Lung (tissue), 11 donors: ENCODE measurements at regions not wholly inside any gene's neighbourhood (a gene's known extent, or its start where the extent isn't known, plus 50 kb on each side); places are given as distances from the start of the nearest gene placed in this dataset.
A peak's percentile ranks its signal among the peaks of the same experiment; 100 is the strongest.
"Not testable (repeated sequence)": the region's sequence is repeated elsewhere in the genome, so short reads cannot be mapped to it uniquely, and the experiment has no call there.

Source experiments
- ATAC-seq: fragments of 200-7000 bp; cut with Tn5 transposase; one replicate; pipeline ENCODE4 v1.9.1; 2020; ENCODE audit warnings: moderate number of reproducible peaks; ENCODE audit not compliant: insufficient read depth, low FRiP score
- DNase-seq, 3 donors: peaks; one replicate each; pipeline ENCODE4 v3.0.0-alpha.2; 2013 to 2017
- H3K27ac ChIP-seq, 2 donors: one replicate each; pipeline ENCODE4 v1.5.1; 2013; ENCODE audit warnings: mild to moderate bottlenecking in 2 of 2, moderate library complexity in 2 of 2, control low read depth in 1 of 2, inconsistent platforms in 1 of 2, low read depth in 1 of 2, low read length in 1 of 2
- H3K27me3 ChIP-seq, 3 donors: one replicate each; pipeline ENCODE4 v1.5.1; 2013; ENCODE audit warnings: low read length in 2 of 3; ENCODE audit not compliant: control insufficient read depth in 3 of 3, insufficient read depth in 3 of 3
- H3K36me3 ChIP-seq, 4 donors: one replicate each; pipeline ENCODE4 v1.5.1; 2013; ENCODE audit warnings: low read length in 4 of 4, mild to moderate bottlenecking in 1 of 4, moderate library complexity in 1 of 4; ENCODE audit not compliant: control insufficient read depth in 4 of 4, insufficient read depth in 4 of 4
- H3K4me1 ChIP-seq, 5 donors: one replicate each; pipeline ENCODE4 v1.5.1; 2013; ENCODE audit warnings: low read length in 5 of 5, mild to moderate bottlenecking in 2 of 5, moderate library complexity in 1 of 5; ENCODE audit not compliant: control insufficient read depth in 5 of 5, insufficient read depth in 5 of 5
- H3K4me3 ChIP-seq: one replicate; pipeline ENCODE4 v1.5.1; 2013; ENCODE audit warnings: mild to moderate bottlenecking, control low read depth, moderate library complexity
- H3K9ac ChIP-seq, 2 donors: one replicate each; pipeline ENCODE4 v1.5.1; 2013; ENCODE audit warnings: low read length in 2 of 2, control low read depth in 1 of 2; ENCODE audit not compliant: insufficient read depth in 1 of 2
- H3K9me3 ChIP-seq, 4 donors: one replicate each; pipeline ENCODE4 v1.5.1; 2013; ENCODE audit warnings: low read length in 3 of 4, mild to moderate bottlenecking in 1 of 4, moderate library complexity in 1 of 4; ENCODE audit not compliant: control insufficient read depth in 4 of 4, insufficient read depth in 3 of 4
- CTCF ChIP-seq: IDR thresholded peaks from 2 replicates; pipeline ENCODE4 v1.5.1; 2012; ENCODE audit warnings: mild to moderate bottlenecking; ENCODE audit errors: control extremely low read depth, extremely low read depth
- WGBS, 2 donors: extraction: QIAGEN DNeasy Blood & Tissue Kit; methylation state at CpG; one replicate each; pipeline ENCODE4 v1.1.7; 2013; 5-methylcytosine and 5-hydroxymethylcytosine counted together
- donor health status: control.
- donor health status: control.
- donor health status: Bipolar disorder and iron deficiency.
- donor health status: healthy.
- donor health status: DM: yes; HTN: yes; CAD: no.

GRCh38 chr5:167939686-167940085 is 351.8 kb upstream of the WWC1 start:
- Histone ChIP-seq H3K9me3 (no peaks in the 10 kb centered on the region), H3K36me3 (no peaks in the 10 kb centered on the region), H3K4me1 (peaks cover 0 to 18% (median 0%) of the 10 kb centered on the region in 5 donors), H3K4me3 (no peak overlapping the region), H3K27ac (peak overlapping the region in 1 of 2 donors; percentile 79), H3K9ac (no peak overlapping the region), H3K27me3 (no peaks in the 10 kb centered on the region)
- no peak for ATAC-seq
- TF ChIP-seq CTCF: no peak
- 86 to 92% methylated on average over 6 of the region's 6 CpGs for WGBS, 2 donors
- DNase-seq: no peak

- H3K9ac ChIP-seq: no peak overlapping the region
- no peak for TF ChIP-seq CTCF
- no peak for DNase-seq
- WGBS, 2 donors: 82 to 90% methylated on average over 3 of the region's 3 CpGs
- no peak overlapping the region for H3K4me3 ChIP-seq
- peak overlapping the region in 1 of 2 donors; percentile 79 for H3K27ac ChIP-seq
- H3K36me3 ChIP-seq: no peaks in the 10 kb centered on the region
- H3K27me3 ChIP-seq: no peaks in the 10 kb centered on the region
- H3K4me1 ChIP-seq: peaks cover 0 to 22% (median 0%) of the 10 kb centered on the region in 5 donors
- no peaks in the 10 kb centered on the region for H3K9me3 ChIP-seq
- ATAC-seq: no peak
Measured at GRCh38 chr5:167940911-167941310, 350.5 kb upstream of the WWC1 start.

GRCh38 chr5:167941556-167941955 is 349.9 kb upstream of the WWC1 start:
- not testable (repeated sequence) for H3K36me3 ChIP-seq, H3K9me3 ChIP-seq, H3K27me3 ChIP-seq, H3K4me3 ChIP-seq, ATAC-seq, DNase-seq, H3K9ac ChIP-seq
- 71 to 75% methylated on average over 2 of the region's 2 CpGs for WGBS, 2 donors
- Histone ChIP-seq H3K27ac (peak overlapping the region in 1 of 2 donors; percentile 79), H3K4me1 (peaks cover 0 to 22% (median 3%) of the 10 kb centered on the region in 5 donors)

GRCh38 chr5:167943343-167943742 is 348.1 kb upstream of the WWC1 start:
- no peak overlapping the region for H3K9ac ChIP-seq
- DNase-seq (no peak), ATAC-seq (no peak)
- no peaks in the 10 kb centered on the region for H3K36me3 ChIP-seq
- H3K4me1 ChIP-seq: peaks cover 0 to 28% (median 3%) of the 10 kb centered on the region in 5 donors
- H3K9me3 ChIP-seq: no peaks in the 10 kb centered on the region
- H3K27ac ChIP-seq: peak overlapping the region in 1 of 2 donors; percentile 96
- TF ChIP-seq CTCF: no peak
- no peaks in the 10 kb centered on the region for H3K27me3 ChIP-seq
- no peak overlapping the region for H3K4me3 ChIP-seq
- 55 to 76% methylated on average over 1 of the region's 1 CpG for WGBS, 2 donors
